NCI-H460 (cell line): ENCODE measurements at regions not wholly inside any gene's neighbourhood (a gene's known extent, or its start where the extent isn't known, plus 50 kb on each side); places are given as distances from the start of the nearest gene placed in this dataset.

Experiments used
- DNase-seq: peaks from one replicate; pipeline ENCODE4 v3.0.0-alpha.2; 2016; ENCODE audit warnings: low read depth; ENCODE audit errors: extremely low read depth

GRCh38 chrX:36436361-36436760, 516.8 kb downstream of the CFAP47 start:
- no peak for DNase-seq

- DNase-seq, result no peak
These were observed 523.5 kb downstream of the CFAP47 start for GRCh38 chrX:36443007-36443406.

- DNase-seq, result no peak
These were observed 526.0 kb downstream of the CFAP47 start for GRCh38 chrX:36445566-36445965.

GRCh38 chrX:36462142-36462541, 542.6 kb downstream of the CFAP47 start:
- no peak for DNase-seq

GRCh38 chrX:36480441-36480990, 527.6 kb upstream of the FAM47C start:
- DNase-seq, result no peak

GRCh38 chrX:36501169-36501702, 506.9 kb upstream of the FAM47C start:
- DNase-seq, result peak; percentile 47

GRCh38 chrX:36504625-36505024, 503.5 kb upstream of the FAM47C start:
- DNase-seq, result no peak

- no peak for DNase-seq
These were observed 500.1 kb upstream of the FAM47C start for GRCh38 chrX:36508042-36508441.

- no peak for DNase-seq
These were observed 497.4 kb upstream of the FAM47C start for GRCh38 chrX:36510736-36511135.

GRCh38 chrX:36528661-36529060, 479.5 kb upstream of the FAM47C start:
- DNase-seq, result no peak

- no peak for DNase-seq
These were observed 473.3 kb upstream of the FAM47C start for GRCh38 chrX:36534900-36535299.

GRCh38 chrX:36543499-36543898, 464.7 kb upstream of the FAM47C start:
- DNase-seq, result no peak

- no peak for DNase-seq
These were observed 445.2 kb upstream of the FAM47C start for GRCh38 chrX:36562986-36563385.

GRCh38 chrX:36568946-36569345, 439.2 kb upstream of the FAM47C start:
- no peak for DNase-seq

- DNase-seq, result no peak
These were observed 434.4 kb upstream of the FAM47C start for GRCh38 chrX:36573720-36574119.

GRCh38 chrX:36575670-36576069, 432.5 kb upstream of the FAM47C start:
- no peak for DNase-seq

GRCh38 chrX:36577006-36577405, 431.2 kb upstream of the FAM47C start:
- no peak for DNase-seq

GRCh38 chrX:36581030-36581429, 427.1 kb upstream of the FAM47C start:
- no peak for DNase-seq

GRCh38 chrX:36583674-36584073, 424.5 kb upstream of the FAM47C start:
- no peak for DNase-seq

GRCh38 chrX:36609616-36610585, 398.3 kb upstream of the FAM47C start:
- no peak for DNase-seq

GRCh38 chrX:36626898-36627297, 381.3 kb upstream of the FAM47C start:
- no peak for DNase-seq

- DNase-seq, result no peak
These were observed 367.9 kb upstream of the FAM47C start for GRCh38 chrX:36640232-36640631.
